ENCODE measurements at regions not wholly inside any gene's neighbourhood (a gene's known extent, or its start where the extent isn't known, plus 50 kb on each side); places are given as distances from the start of the nearest gene placed in this dataset.
A peak's percentile ranks its signal among the peaks of the same experiment; 100 is the strongest.

DNA sequence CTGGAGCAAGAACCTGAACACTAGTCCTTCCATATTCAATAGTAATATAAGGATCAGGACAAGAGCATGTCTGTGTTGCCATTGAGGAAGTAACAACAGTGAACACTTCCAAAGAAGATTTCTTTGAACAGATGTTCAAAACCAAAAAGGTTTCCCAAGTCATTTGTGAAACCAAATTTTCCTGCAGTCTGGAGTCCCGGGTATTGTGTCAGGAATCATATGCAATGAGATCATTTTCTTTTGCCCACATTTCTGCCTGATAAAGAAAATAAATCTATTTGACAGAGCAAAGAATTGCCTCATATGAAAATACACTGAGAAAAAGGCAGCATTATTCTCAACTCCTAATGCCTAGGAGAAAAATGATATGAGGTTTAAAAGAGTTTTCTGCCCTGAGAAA is 151.7 kb downstream of the SNX18 start:
- no peak for DNase-seq
- whole genome bisulfite sequencing, 4 donors: 58 to 74% (median 64%) methylated on average over 1 of the region's 1 CpG
- ATAC-seq: no peak
- no peak overlapping the region for H3K4me3 ChIP-seq
- no peaks in the 10 kb centered on the region for H3K36me3 ChIP-seq
- peak overlapping the region in 1 of 12 donors; percentile 79 for H3K27ac ChIP-seq
- H3K27me3 ChIP-seq: no peaks in the 10 kb centered on the region
- TF ChIP-seq POLR2A (IDR thresholded peaks at IDR 0.05): no peak
- TF ChIP-seq, protein P1, sequence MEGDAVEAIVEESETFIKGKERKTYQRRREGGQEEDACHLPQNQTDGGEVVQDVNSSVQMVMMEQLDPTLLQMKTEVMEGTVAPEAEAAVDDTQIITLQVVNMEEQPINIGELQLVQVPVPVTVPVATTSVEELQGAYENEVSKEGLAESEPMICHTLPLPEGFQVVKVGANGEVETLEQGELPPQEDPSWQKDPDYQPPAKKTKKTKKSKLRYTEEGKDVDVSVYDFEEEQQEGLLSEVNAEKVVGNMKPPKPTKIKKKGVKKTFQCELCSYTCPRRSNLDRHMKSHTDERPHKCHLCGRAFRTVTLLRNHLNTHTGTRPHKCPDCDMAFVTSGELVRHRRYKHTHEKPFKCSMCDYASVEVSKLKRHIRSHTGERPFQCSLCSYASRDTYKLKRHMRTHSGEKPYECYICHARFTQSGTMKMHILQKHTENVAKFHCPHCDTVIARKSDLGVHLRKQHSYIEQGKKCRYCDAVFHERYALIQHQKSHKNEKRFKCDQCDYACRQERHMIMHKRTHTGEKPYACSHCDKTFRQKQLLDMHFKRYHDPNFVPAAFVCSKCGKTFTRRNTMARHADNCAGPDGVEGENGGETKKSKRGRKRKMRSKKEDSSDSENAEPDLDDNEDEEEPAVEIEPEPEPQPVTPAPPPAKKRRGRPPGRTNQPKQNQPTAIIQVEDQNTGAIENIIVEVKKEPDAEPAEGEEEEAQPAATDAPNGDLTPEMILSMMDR (IDR thresholded peaks at IDR 0.05): no peak
- peaks cover 0 to 26% (median 6%) of the 10 kb centered on the region in 12 donors for H3K9me3 ChIP-seq
- H3K4me1 ChIP-seq: peaks cover 0 to 51% (median under 1%) of the 10 kb centered on the region in 12 donors
- intact Hi-C loops (cut with DNase I): no loop called here

DNA sequence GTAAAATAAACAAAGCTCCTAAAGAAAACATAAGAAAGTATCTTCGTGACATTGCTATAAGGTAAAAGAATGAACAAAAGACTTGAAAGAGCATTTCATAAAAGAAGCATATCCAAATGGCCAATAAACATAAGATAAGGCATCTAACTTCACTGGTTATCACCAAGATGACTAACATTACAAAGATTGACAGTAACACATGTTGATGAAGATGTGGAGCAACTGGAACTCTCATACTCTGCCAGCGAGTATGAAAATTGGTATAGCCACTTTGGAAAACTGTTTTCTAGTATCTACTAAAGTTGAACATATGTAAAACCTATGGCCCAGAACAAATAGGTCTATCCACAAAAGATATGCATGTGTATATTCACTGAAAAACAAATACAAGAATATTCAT is 150.5 kb downstream of the SNX18 start:
- DNase-seq (no peak), ATAC-seq (no peak)
- Histone ChIP-seq H3K27me3 (no peaks in the 10 kb centered on the region), H3K4me3 (no peak overlapping the region), H3K9me3 (peaks cover 0 to 26% (median 6%) of the 10 kb centered on the region in 12 donors), H3K4me1 (peaks cover 0 to 50% (median 6%) of the 10 kb centered on the region in 12 donors), H3K27ac (no peak overlapping the region), H3K36me3 (no peaks in the 10 kb centered on the region)
- intact Hi-C loops (cut with DNase I): no loop called here
- WGBS, 4 donors: 98 to 99% (median 98%) methylated on average over 2 of the region's 2 CpGs
- TF ChIP-seq POLR2A (IDR thresholded peaks at IDR 0.05): no peak
- TF ChIP-seq, protein P1 (IDR thresholded peaks at IDR 0.05): no peak

DNA sequence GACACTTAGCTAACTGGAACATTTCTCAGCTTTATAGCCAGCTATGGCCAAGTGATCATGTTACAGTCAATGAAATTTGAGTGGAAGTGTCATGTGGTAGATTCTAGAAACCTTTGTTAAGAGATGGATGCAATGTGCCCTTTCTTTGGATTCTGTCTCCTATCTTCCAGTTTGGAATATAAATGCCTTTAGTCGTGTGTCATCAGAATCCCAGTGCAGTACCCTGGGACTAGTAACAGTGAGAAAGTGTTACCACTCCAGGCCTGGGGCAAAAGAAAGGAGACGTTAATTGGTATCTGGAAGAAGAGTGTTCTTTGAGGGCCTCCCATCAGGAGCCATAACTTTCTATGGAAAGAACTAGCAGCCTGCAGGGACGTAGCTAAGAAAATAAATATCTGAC is 149.6 kb downstream of the SNX18 start:
- no peaks in the 10 kb centered on the region for H3K27me3 ChIP-seq
- H3K36me3 ChIP-seq: no peaks in the 10 kb centered on the region
- 75 to 93% (median 78%) methylated on average over 3 of the region's 3 CpGs for WGBS, 4 donors
- H3K9me3 ChIP-seq: peaks cover 0 to 18% (median 4%) of the 10 kb centered on the region in 12 donors
- ATAC-seq: no peak
- H3K4me1 ChIP-seq: peaks cover 0 to 40% (median 6%) of the 10 kb centered on the region in 12 donors
- intact Hi-C loops (cut with DNase I): no loop called here
- no peak for TF ChIP-seq POLR2A (IDR thresholded peaks at IDR 0.05)
- TF ChIP-seq, protein P1 (IDR thresholded peaks at IDR 0.05): no peak
- no peak for DNase-seq
- no peak overlapping the region for H3K4me3 ChIP-seq
- no peak overlapping the region for H3K27ac ChIP-seq

DNA sequence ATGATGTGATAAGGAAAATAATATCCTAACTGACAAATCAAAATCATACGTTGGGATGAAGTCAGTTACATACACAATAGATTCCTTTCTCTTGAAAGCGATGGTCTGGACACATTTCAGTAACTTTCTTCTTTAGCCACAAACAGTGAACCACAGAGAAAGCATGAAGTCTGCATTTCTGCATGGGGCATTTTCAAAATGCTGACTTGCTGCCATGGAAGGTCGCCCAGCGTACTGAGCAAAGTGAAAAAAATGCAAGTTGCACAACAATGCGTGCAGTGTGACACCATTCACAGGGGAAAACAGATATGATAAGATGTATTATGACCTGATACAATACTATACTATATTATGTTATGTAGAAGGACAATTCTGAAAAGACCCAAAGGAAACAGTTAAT is 146.3 kb downstream of the SNX18 start:
- 27 to 42% (median 34%) methylated on average over 5 of the region's 5 CpGs for WGBS, 4 donors
- TF ChIP-seq POLR2A (IDR thresholded peaks at IDR 0.05): no peak
- TF ChIP-seq, protein P1 (IDR thresholded peaks at IDR 0.05): no peak
- DNase-seq: peak in 2 of 5 donors; percentile 48 to 49
- H3K27ac ChIP-seq: peak overlapping the region in 5 of 12 donors; percentile 1 to 39 (median 11)
- H3K36me3 ChIP-seq: no peaks in the 10 kb centered on the region
- no peak overlapping the region for H3K4me3 ChIP-seq
- intact Hi-C loops (cut with DNase I): no loop called here
- peaks cover 0 to 14% (median 5%) of the 10 kb centered on the region in 12 donors for H3K4me1 ChIP-seq
- peaks cover 0 to 11% (median 0%) of the 10 kb centered on the region in 12 donors for H3K9me3 ChIP-seq
- H3K27me3 ChIP-seq: no peaks in the 10 kb centered on the region
- ATAC-seq: peak in 3 of 4 donors; percentile 70 to 82 (median 79)
